ENCODE measurements at regions not wholly inside any gene's neighbourhood (a gene's known extent, or its start where the extent isn't known, plus 50 kb on each side); places are given as distances from the start of the nearest gene placed in this dataset.

GRCh38 chr18:34003687-34004086 is 221.0 kb downstream of the NOL4 start:
- TF ChIP-seq EZH2 (IDR thresholded peaks at IDR 0.05; ENCODE audit: insufficient read depth, poor library complexity, severe bottlenecking) (no peak), EZH2phosphoT487 (IDR thresholded peaks at IDR 0.05; ENCODE audit: insufficient read depth, low read depth) (no peak)
